Activated naive CD4-positive, alpha-beta T cell treated with anti-CD3 and anti-CD28 coated beads, Interleukin-2, amount 10 ng/mL, durations not matched to agents 7 days and 5 days (primary cell): ENCODE measurements at regions not wholly inside any gene's neighbourhood (a gene's known extent, or its start where the extent isn't known, plus 50 kb on each side); places are given as distances from the start of the nearest gene placed in this dataset.

ENCODE experiments used
- CTCF ChIA-PET: fragments of 350-600 bp; sonication (Branson Sonifier 250); formaldehyde crosslinking; loops from one replicate; lab custom pipeline; 2021; ENCODE audit warnings: antibody characterized with exemption; lab: Charles Lee
- DNase-seq: peaks from one replicate; pipeline ENCODE4 v3.0.0-alpha.2; 2020
- H3K27ac Mint-ChIP-seq: one replicate; pipeline ENCODE4 v1.8.0; 2021; ENCODE audit warnings: mild to moderate bottlenecking, moderate library complexity, mixed read lengths
- H3K27me3 Mint-ChIP-seq: one replicate; pipeline ENCODE4 v1.8.0; 2021; ENCODE audit warnings: mild to moderate bottlenecking, mixed read lengths
- H3K36me3 Mint-ChIP-seq: one replicate; pipeline ENCODE4 v1.8.0; 2021; ENCODE audit warnings: mixed read lengths
- H3K4me1 Mint-ChIP-seq: one replicate; pipeline ENCODE4 v1.8.0; 2021; ENCODE audit warnings: mixed read lengths
- H3K4me3 Mint-ChIP-seq: one replicate; pipeline ENCODE4 v1.8.0; 2021; ENCODE audit warnings: mild to moderate bottlenecking, moderate library complexity, mixed read lengths
- H3K9me3 Mint-ChIP-seq: one replicate; pipeline ENCODE4 v1.8.0; 2021; ENCODE audit warnings: mixed read lengths

- CTCF ChIA-PET: no interaction called here
- Mint-ChIP-seq H3K36me3 (no peaks in the 10 kb centered on the region), H3K27ac (no peak overlapping the region), H3K4me3 (no peak overlapping the region), H3K27me3 (no peaks in the 10 kb centered on the region), H3K4me1 (no peaks in the 10 kb centered on the region), H3K9me3 (peaks cover 3% of the 10 kb centered on the region)
- DNase-seq: no peak
Measured at GRCh38 chr6:81511423-81511822, 241.1 kb downstream of the TENT5A start.

- H3K4me3 Mint-ChIP-seq: no peak overlapping the region
Measured at GRCh38 chr6:81495999-81496398, 256.5 kb downstream of the TENT5A start.

GRCh38 chr6:81491454-81492101, 260.9 kb downstream of the TENT5A start:
- Mint-ChIP-seq H3K9me3 (no peaks in the 10 kb centered on the region), H3K27me3 (no peaks in the 10 kb centered on the region), H3K36me3 (no peaks in the 10 kb centered on the region), H3K4me1 (no peaks in the 10 kb centered on the region), H3K4me3 (no peak overlapping the region), H3K27ac (no peak overlapping the region)
- CTCF ChIA-PET: no interaction called here
- DNase-seq: no peak

More at GRCh38 chr6:81495999-81496398, 256.5 kb downstream of the TENT5A start:
- Mint-ChIP-seq H3K36me3 (no peaks in the 10 kb centered on the region), H3K4me1 (no peaks in the 10 kb centered on the region), H3K27me3 (no peaks in the 10 kb centered on the region), H3K9me3 (peaks cover 5% of the 10 kb centered on the region), H3K27ac (no peak overlapping the region)
- DNase-seq: no peak
- CTCF ChIA-PET: no interaction called here

GRCh38 chr6:81487489-81487888, 265.0 kb downstream of the TENT5A start:
- H3K9me3 Mint-ChIP-seq: no peaks in the 10 kb centered on the region
- no peak for DNase-seq
- CTCF ChIA-PET: no interaction called here

GRCh38 chr6:81486234-81486633, 266.2 kb downstream of the TENT5A start:
- no peak overlapping the region for H3K27ac Mint-ChIP-seq
- H3K9me3 Mint-ChIP-seq: no peaks in the 10 kb centered on the region
- H3K4me1 Mint-ChIP-seq: no peaks in the 10 kb centered on the region
- no peak for DNase-seq
- CTCF ChIA-PET: no interaction called here
- no peaks in the 10 kb centered on the region for H3K36me3 Mint-ChIP-seq
- H3K4me3 Mint-ChIP-seq: no peak overlapping the region
- H3K27me3 Mint-ChIP-seq: no peaks in the 10 kb centered on the region

More at GRCh38 chr6:81487489-81487888, 265.0 kb downstream of the TENT5A start:
- no peaks in the 10 kb centered on the region for H3K36me3 Mint-ChIP-seq
- H3K4me1 Mint-ChIP-seq: no peaks in the 10 kb centered on the region
- no peaks in the 10 kb centered on the region for H3K27me3 Mint-ChIP-seq
- H3K27ac Mint-ChIP-seq: no peak overlapping the region
- no peak overlapping the region for H3K4me3 Mint-ChIP-seq

- no peak overlapping the region for H3K4me3 Mint-ChIP-seq
- H3K36me3 Mint-ChIP-seq: no peaks in the 10 kb centered on the region
- H3K27ac Mint-ChIP-seq: no peak overlapping the region
- no peaks in the 10 kb centered on the region for H3K27me3 Mint-ChIP-seq
- CTCF ChIA-PET: no interaction called here
- H3K4me1 Mint-ChIP-seq: no peaks in the 10 kb centered on the region
- no peaks in the 10 kb centered on the region for H3K9me3 Mint-ChIP-seq
- DNase-seq: no peak
Measured at GRCh38 chr6:81485395-81485794, 267.1 kb downstream of the TENT5A start.

GRCh38 chr6:81484251-81484650, 268.2 kb downstream of the TENT5A start:
- CTCF ChIA-PET: no interaction called here
- no peaks in the 10 kb centered on the region for H3K27me3 Mint-ChIP-seq

GRCh38 chr6:81480139-81480538, 272.3 kb downstream of the TENT5A start:
- Mint-ChIP-seq H3K4me1 (no peaks in the 10 kb centered on the region), H3K27me3 (no peaks in the 10 kb centered on the region), H3K4me3 (no peak overlapping the region), H3K27ac (no peak overlapping the region), H3K36me3 (no peaks in the 10 kb centered on the region), H3K9me3 (no peaks in the 10 kb centered on the region)
- CTCF ChIA-PET: no interaction called here
- no peak for DNase-seq

More at GRCh38 chr6:81484251-81484650, 268.2 kb downstream of the TENT5A start:
- no peak overlapping the region for H3K27ac Mint-ChIP-seq
- no peak for DNase-seq
- no peaks in the 10 kb centered on the region for H3K36me3 Mint-ChIP-seq
- no peaks in the 10 kb centered on the region for H3K9me3 Mint-ChIP-seq
- no peak overlapping the region for H3K4me3 Mint-ChIP-seq
- no peaks in the 10 kb centered on the region for H3K4me1 Mint-ChIP-seq

- CTCF ChIA-PET: no interaction called here
- Mint-ChIP-seq H3K27ac (no peak overlapping the region), H3K9me3 (peaks cover 2% of the 10 kb centered on the region), H3K27me3 (no peaks in the 10 kb centered on the region), H3K4me3 (no peak overlapping the region), H3K4me1 (no peaks in the 10 kb centered on the region), H3K36me3 (no peaks in the 10 kb centered on the region)
- no peak for DNase-seq
Measured at GRCh38 chr6:81476881-81477280, 275.6 kb downstream of the TENT5A start.

GRCh38 chr6:81475646-81476045, 276.8 kb downstream of the TENT5A start:
- H3K27ac Mint-ChIP-seq: no peak overlapping the region
- peaks cover 2% of the 10 kb centered on the region for H3K9me3 Mint-ChIP-seq
- CTCF ChIA-PET: no interaction called here
- no peaks in the 10 kb centered on the region for H3K27me3 Mint-ChIP-seq
- no peaks in the 10 kb centered on the region for H3K4me1 Mint-ChIP-seq
- no peak for DNase-seq
- no peaks in the 10 kb centered on the region for H3K36me3 Mint-ChIP-seq
- H3K4me3 Mint-ChIP-seq: no peak overlapping the region

- no peak overlapping the region for H3K27ac Mint-ChIP-seq
- no peak for DNase-seq
- H3K27me3 Mint-ChIP-seq: no peaks in the 10 kb centered on the region
- H3K36me3 Mint-ChIP-seq: no peaks in the 10 kb centered on the region
- no peaks in the 10 kb centered on the region for H3K9me3 Mint-ChIP-seq
- no peaks in the 10 kb centered on the region for H3K4me1 Mint-ChIP-seq
- CTCF ChIA-PET: no interaction called here
- no peak overlapping the region for H3K4me3 Mint-ChIP-seq
Measured at GRCh38 chr6:81465859-81466258, 286.6 kb downstream of the TENT5A start.

GRCh38 chr6:81456416-81456815, 296.1 kb downstream of the TENT5A start:
- no peak overlapping the region for H3K27ac Mint-ChIP-seq
- H3K4me3 Mint-ChIP-seq: no peak overlapping the region
- DNase-seq: no peak
- H3K36me3 Mint-ChIP-seq: no peaks in the 10 kb centered on the region
- H3K9me3 Mint-ChIP-seq: no peaks in the 10 kb centered on the region
- no peaks in the 10 kb centered on the region for H3K4me1 Mint-ChIP-seq
- no peaks in the 10 kb centered on the region for H3K27me3 Mint-ChIP-seq
- CTCF ChIA-PET: no interaction called here

- Mint-ChIP-seq H3K4me3 (no peak overlapping the region), H3K9me3 (no peaks in the 10 kb centered on the region), H3K27me3 (no peaks in the 10 kb centered on the region), H3K36me3 (no peaks in the 10 kb centered on the region), H3K4me1 (no peaks in the 10 kb centered on the region), H3K27ac (no peak overlapping the region)
- no peak for DNase-seq
- CTCF ChIA-PET: no interaction called here
Measured at GRCh38 chr6:81455641-81456040, 296.8 kb downstream of the TENT5A start.

- Mint-ChIP-seq H3K4me1 (no peaks in the 10 kb centered on the region), H3K27ac (no peak overlapping the region), H3K4me3 (no peak overlapping the region), H3K36me3 (no peaks in the 10 kb centered on the region), H3K9me3 (no peaks in the 10 kb centered on the region), H3K27me3 (no peaks in the 10 kb centered on the region)
- CTCF ChIA-PET: no interaction called here
- DNase-seq: no peak
Measured at GRCh38 chr6:81451787-81452186, 300.7 kb downstream of the TENT5A start.

- no peak for DNase-seq
- CTCF ChIA-PET: no interaction called here
- H3K27ac Mint-ChIP-seq: no peak overlapping the region
- no peak overlapping the region for H3K4me3 Mint-ChIP-seq
- no peaks in the 10 kb centered on the region for H3K36me3 Mint-ChIP-seq
- H3K27me3 Mint-ChIP-seq: no peaks in the 10 kb centered on the region
- no peaks in the 10 kb centered on the region for H3K9me3 Mint-ChIP-seq
- no peaks in the 10 kb centered on the region for H3K4me1 Mint-ChIP-seq
Measured at GRCh38 chr6:81450180-81450579, 302.3 kb downstream of the TENT5A start.
